ENCODE measurements at regions not wholly inside any gene's neighbourhood (a gene's known extent, or its start where the extent isn't known, plus 50 kb on each side); places are given as distances from the start of the nearest gene placed in this dataset.

GRCh38 chr18:57275111-57275510 is 77.2 kb upstream of the ST8SIA3 start:
- POLR2A ChIA-PET = no interaction called here

DNA sequence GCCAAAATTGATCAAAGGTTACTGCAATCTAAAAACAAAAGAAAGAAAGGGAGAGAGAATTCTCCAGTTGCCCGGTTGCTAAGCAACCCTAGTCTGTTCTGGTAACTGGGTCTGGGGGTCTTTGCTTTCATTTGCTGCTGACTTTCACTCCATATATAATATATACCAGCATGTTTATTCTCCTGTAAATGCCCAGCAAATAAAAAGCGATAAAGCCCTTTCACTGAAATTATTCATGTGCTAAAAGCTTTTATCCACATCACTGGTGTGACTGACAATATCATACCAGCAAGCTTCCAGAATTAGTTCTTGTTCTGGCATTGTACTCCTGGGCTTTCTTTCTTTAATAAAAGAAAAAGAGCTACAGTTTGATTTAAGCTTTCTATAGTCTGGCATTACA is 75.5 kb upstream of the ST8SIA3 start:
- H2AFZ ChIP-seq (ENCODE audit: low read depth) = no peak overlapping the region
- H3K27ac ChIP-seq (ENCODE audit: low read depth in 2 of 2, low read length in 1 of 2) = no peak overlapping the region
- no peak overlapping the region for H3K4me3 ChIP-seq (ENCODE audit: low read depth in 2 of 2, low read length in 1 of 2)
- DNase-seq = no peak
- no peaks in the 10 kb centered on the region for H3K9me2 ChIP-seq
- CTCF ChIA-PET = no interaction called here
- POLR2A ChIA-PET = no interaction called here
- WGBS (ENCODE audit: low lambda C conversion rate) = 27% methylated on average over 2 of the region's 2 CpGs
- no peak overlapping the region for H3K4me2 ChIP-seq
- H3F3A ChIP-seq (replicated peaks; ENCODE audit: insufficient read depth) = no peaks in the 10 kb centered on the region
- H3K79me2 ChIP-seq (ENCODE audit: insufficient read depth) = no peaks in the 10 kb centered on the region
- H3K27me3 ChIP-seq (ENCODE audit: insufficient read depth) = no peaks in the 10 kb centered on the region
- no peaks in the 10 kb centered on the region for H3K9me3 ChIP-seq
- H3K36me3 ChIP-seq (replicated peaks in 1 of 2; ENCODE audit: control insufficient read depth in 1 of 2, insufficient read depth in 2 of 2, low read length in 1 of 2) = no peaks in the 10 kb centered on the region
- no peaks in the 10 kb centered on the region for H3K4me1 ChIP-seq (ENCODE audit: control insufficient read depth in 1 of 2, insufficient read depth in 2 of 2, low read depth in 1 of 2, low read length in 1 of 2)
- no peak overlapping the region for H3K9ac ChIP-seq
- TF ChIP-seq ELF1 (IDR thresholded peaks at IDR 0.05) (no peak), FOXM1 (IDR thresholded peaks at IDR 0.05; ENCODE audit: low read depth) (no peak), GABPA (IDR thresholded peaks at IDR 0.05; ENCODE audit: low read depth) (no peak), MEF2A (IDR thresholded peaks at IDR 0.05; ENCODE audit: borderline replicate concordance, low read depth) (no peak), SMC3 (IDR thresholded peaks at IDR 0.05; ENCODE audit: low read depth, low read length) (no peak)
- H4K20me1 ChIP-seq (ENCODE audit: insufficient read depth) = no peaks in the 10 kb centered on the region

More at GRCh38 chr18:57275111-57275510, 77.2 kb upstream of the ST8SIA3 start:
- no peaks in the 10 kb centered on the region for H3K79me2 ChIP-seq (ENCODE audit: insufficient read depth)
- no peaks in the 10 kb centered on the region for H3F3A ChIP-seq (replicated peaks; ENCODE audit: insufficient read depth)
- CTCF ChIA-PET = no interaction called here
- no peak overlapping the region for H2AFZ ChIP-seq (ENCODE audit: low read depth)
- no peaks in the 10 kb centered on the region for H3K9me2 ChIP-seq
- DNase-seq = no peak
- H3K4me2 ChIP-seq = no peak overlapping the region
- no peaks in the 10 kb centered on the region for H3K4me1 ChIP-seq (ENCODE audit: control insufficient read depth in 1 of 2, insufficient read depth in 2 of 2, low read depth in 1 of 2, low read length in 1 of 2)
- H3K9ac ChIP-seq = no peak overlapping the region
- no peak overlapping the region for H3K27ac ChIP-seq (ENCODE audit: low read depth in 2 of 2, low read length in 1 of 2)
- H3K4me3 ChIP-seq (ENCODE audit: low read depth in 2 of 2, low read length in 1 of 2) = no peak overlapping the region
- TF ChIP-seq RCOR1 (IDR thresholded peaks at IDR 0.05; ENCODE audit: low read length) = no peak
- no peak for TF ChIP-seq ELF1 (IDR thresholded peaks at IDR 0.05)
- no peak for TF ChIP-seq FOXM1 (IDR thresholded peaks at IDR 0.05; ENCODE audit: low read depth)
- no peak for TF ChIP-seq CTCF (IDR thresholded peaks at IDR 0.05)
- no peak for TF ChIP-seq GATA2 (CRISPR knock-in tag; IDR thresholded peaks at IDR 0.05)
- no peak for TF ChIP-seq RFX5 (IDR thresholded peaks at IDR 0.05; ENCODE audit: low read length)
- TF ChIP-seq TAF1 (IDR thresholded peaks at IDR 0.05; ENCODE audit: borderline replicate concordance, low read depth, low read length) = no peak
- H3K36me3 ChIP-seq (replicated peaks in 1 of 2; ENCODE audit: control insufficient read depth in 1 of 2, insufficient read depth in 2 of 2, low read length in 1 of 2) = no peaks in the 10 kb centered on the region
- WGBS (ENCODE audit: low lambda C conversion rate) = 11% methylated on average over 2 of the region's 3 CpGs
- no peaks in the 10 kb centered on the region for H3K27me3 ChIP-seq (ENCODE audit: insufficient read depth)
- no peaks in the 10 kb centered on the region for H4K20me1 ChIP-seq (ENCODE audit: insufficient read depth)
- no peaks in the 10 kb centered on the region for H3K9me3 ChIP-seq

DNA sequence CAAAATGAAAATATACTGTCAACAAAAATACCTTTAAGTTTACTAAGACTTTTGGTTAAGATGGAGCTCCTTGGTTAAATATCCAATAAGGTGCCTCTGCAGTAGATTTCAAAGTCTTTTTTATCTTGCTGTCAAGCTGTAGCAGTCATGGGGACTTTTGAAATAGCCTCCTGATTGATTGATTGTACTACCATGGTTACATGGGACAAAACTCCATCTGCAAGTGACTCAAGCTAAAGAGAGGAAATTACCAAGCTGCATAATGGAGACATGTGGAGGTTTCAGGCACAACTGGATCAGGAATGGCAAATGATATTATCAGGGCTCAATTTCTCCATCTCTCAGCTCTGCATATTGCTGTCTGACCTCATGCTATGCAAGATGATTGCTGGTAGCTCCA is 73.4 kb upstream of the ST8SIA3 start:
- no peaks in the 10 kb centered on the region for H3K27me3 ChIP-seq (ENCODE audit: insufficient read depth)
- no peak overlapping the region for H3K4me2 ChIP-seq
- H3K4me3 ChIP-seq (ENCODE audit: low read depth in 2 of 2, low read length in 1 of 2) = no peak overlapping the region
- DNase-seq = no peak
- H3K9ac ChIP-seq = no peak overlapping the region
- ChIA-PET CTCF (no interaction called here), POLR2A (no interaction called here)
- H3K36me3 ChIP-seq (replicated peaks in 1 of 2; ENCODE audit: control insufficient read depth in 1 of 2, insufficient read depth in 2 of 2, low read length in 1 of 2) = no peaks in the 10 kb centered on the region
- H2AFZ ChIP-seq (ENCODE audit: low read depth) = no peak overlapping the region
- H3K27ac ChIP-seq (ENCODE audit: low read depth in 2 of 2, low read length in 1 of 2) = no peak overlapping the region
- TF ChIP-seq YY1 (IDR thresholded peaks at IDR 0.05; ENCODE audit: low read depth) = no peak
- TF ChIP-seq MXI1 (IDR thresholded peaks at IDR 0.05; ENCODE audit: low read depth, low read length) = no peak
- TF ChIP-seq SMC3 (IDR thresholded peaks at IDR 0.05; ENCODE audit: low read depth, low read length) = no peak
- no peak for TF ChIP-seq GABPA (IDR thresholded peaks at IDR 0.05; ENCODE audit: low read depth)
- TF ChIP-seq USF1 (IDR thresholded peaks at IDR 0.05; ENCODE audit: borderline replicate concordance, low read depth) = no peak
- TF ChIP-seq TEAD4 (IDR thresholded peaks at IDR 0.05; ENCODE audit: borderline replicate concordance, insufficient read depth) = no peak
- TF ChIP-seq GATA2 (CRISPR knock-in tag; IDR thresholded peaks at IDR 0.05) = no peak
- TF ChIP-seq FOXJ3 (CRISPR knock-in tag; IDR thresholded peaks at IDR 0.05) = no peak
- TF ChIP-seq NFIC (IDR thresholded peaks at IDR 0.05; ENCODE audit: borderline replicate concordance) = no peak
- no peak for TF ChIP-seq MEF2A (IDR thresholded peaks at IDR 0.05; ENCODE audit: borderline replicate concordance, low read depth)
- no peak for TF ChIP-seq JUND (IDR thresholded peaks at IDR 0.05)
- H3K4me1 ChIP-seq (ENCODE audit: control insufficient read depth in 1 of 2, insufficient read depth in 2 of 2, low read depth in 1 of 2, low read length in 1 of 2) = no peaks in the 10 kb centered on the region
- no peaks in the 10 kb centered on the region for H3K9me2 ChIP-seq
- H3K9me3 ChIP-seq = no peaks in the 10 kb centered on the region
- no peaks in the 10 kb centered on the region for H3K79me2 ChIP-seq (ENCODE audit: insufficient read depth)
- no peaks in the 10 kb centered on the region for H3F3A ChIP-seq (replicated peaks; ENCODE audit: insufficient read depth)
- no peaks in the 10 kb centered on the region for H4K20me1 ChIP-seq (ENCODE audit: insufficient read depth)
